K562 (cell line): ENCODE measurements at regions not wholly inside any gene's neighbourhood (a gene's known extent, or its start where the extent isn't known, plus 50 kb on each side); places are given as distances from the start of the nearest gene placed in this dataset.

ENCODE experiments used
- ATAC-seq: fragments of 200-7000 bp; cut with Tn5 transposase; 3 replicates; pipeline ENCODE4 v1.9.1; 2020; ENCODE audit warnings: moderate library complexity
- BruUV-seq: library from RNA; stranded (reverse); fragments of 400-500 nt; replicated peaks from 2 replicates; lab custom pipeline; 2021; lab: Mats Ljungman, UMichigan
- CTCF ChIA-PET: fragments of 300-600 bp; formaldehyde crosslinking; extraction: SDS; loops from one replicate; lab custom pipeline; 2021; ENCODE audit warnings: low intra/inter-chr PET ratio; lab: Yijun Ruan, JAX
- POLR2A ChIA-PET: fragments of 300-600, 350-650 bp; sonication (Branson Sonifier 250); formaldehyde crosslinking; extraction: SDS; loops from one replicate; lab custom pipeline; 2021; ENCODE audit warnings: antibody characterized with exemption, inconsistent platforms; lab: Yijun Ruan, JAX
- DNase-seq, 4 experiments: peaks; one replicate each; pipeline versions ENCODE4 v3.0.0 to v3.0.0-alpha.2; 2011 to 2018; ENCODE audit warnings: low spot score in 3 of 4, mixed read lengths in 3 of 4; ENCODE audit errors: extremely low read depth in 1 of 4
- FAIRE-seq: peaks from 2 replicates; lab custom pipeline; 2011; peaks lifted over from hg19 to GRCh38; lab: Jason Lieb, UNC
- H2AFZ ChIP-seq: 2 replicates; pipeline ENCODE4 v1.6.0; 2011; ENCODE audit warnings: low read depth, low read length, control low read depth, inconsistent platforms
- H3K27ac ChIP-seq: fragments of 200-600 bp; 3 replicates; pipeline ENCODE4 v1.8.0; 2011; ENCODE audit warnings: low read depth, mild to moderate bottlenecking, control low read depth, inconsistent platforms, low read length, moderate library complexity, mixed read lengths; ENCODE audit errors: extremely low read depth
- H3K27me3 ChIP-seq, 2 experiments: fragments of 300-600 bp in 1 of 2; 2 replicates in 1 of 2; 3 replicates in 1 of 2; pipeline versions ENCODE4 v1.6.0 to v1.8.0; 2011; ENCODE audit warnings: inconsistent platforms in 2 of 2, low read length in 2 of 2, mild to moderate bottlenecking in 1 of 2, mixed read lengths in 1 of 2, moderate library complexity in 1 of 2; ENCODE audit not compliant: control insufficient read depth in 2 of 2, insufficient read depth in 2 of 2
- H3K36me3 ChIP-seq: fragments of 300-600 bp; 3 replicates; pipeline ENCODE4 v1.8.0; 2011; ENCODE audit warnings: mild to moderate bottlenecking, low read length, inconsistent platforms; ENCODE audit not compliant: control insufficient read depth, insufficient read depth
- H3K4me1 ChIP-seq, 2 experiments: fragments of 200-600 bp in 1 of 2; replicated peaks in 1 of 2; 2 replicates in 1 of 2; 3 replicates in 1 of 2; pipeline versions ENCODE4 v1.5.1 to v1.8.0; 2011; ENCODE audit warnings: inconsistent platforms in 2 of 2, low read length in 2 of 2, mild to moderate bottlenecking in 1 of 2, mixed read lengths in 1 of 2, moderate library complexity in 1 of 2; ENCODE audit not compliant: control insufficient read depth in 2 of 2, insufficient read depth in 2 of 2
- H3K4me2 ChIP-seq: 2 replicates; pipeline ENCODE4 v1.6.1; 2011; ENCODE audit warnings: low read length, control low read depth, inconsistent platforms, mixed read lengths; ENCODE audit not compliant: insufficient read depth
- H3K4me3 ChIP-seq: fragments of 200-600 bp; sonication (generic), shearing (Covaris generic); 2 replicates; pipeline ENCODE4 v1.5.1; 2016; ENCODE audit warnings: control low read depth, inconsistent platforms
- H3K79me2 ChIP-seq: fragments of 200-600 bp; 3 replicates; pipeline ENCODE4 v1.8.0; 2011; ENCODE audit warnings: low read length, inconsistent platforms; ENCODE audit not compliant: control insufficient read depth, insufficient read depth
- H3K9ac ChIP-seq, 2 experiments: 2 replicates each; pipeline versions ENCODE4 v1.6.0 to v1.6.1; 2011; ENCODE audit warnings: low read depth in 2 of 2, low read length in 2 of 2, control low read depth in 1 of 2, inconsistent platforms in 1 of 2, mild to moderate bottlenecking in 1 of 2, mixed read lengths in 1 of 2; ENCODE audit not compliant: insufficient read depth in 1 of 2
- H3K9me1 ChIP-seq: one replicate; pipeline ENCODE4 v1.6.0; 2011; ENCODE audit warnings: inconsistent platforms, mild to moderate bottlenecking, low read length, moderate library complexity; ENCODE audit not compliant: control insufficient read depth, insufficient read depth
- H3K9me3 ChIP-seq: replicated peaks from 2 replicates; pipeline ENCODE4 v1.5.1; 2011; ENCODE audit warnings: low read depth, low read length, inconsistent platforms; ENCODE audit not compliant: control insufficient read depth, insufficient read depth
- H4K20me1 ChIP-seq: replicated peaks from 2 replicates; pipeline ENCODE4 v1.6.1; 2011; ENCODE audit warnings: low read length, inconsistent platforms, mixed read lengths; ENCODE audit not compliant: control insufficient read depth, insufficient read depth
- C11orf30 ChIP-seq: fragments of 450-650 bp; IDR thresholded peaks from 2 replicates; pipeline ENCODE4 v1.6.1; 2016; ENCODE audit warnings: low read depth, mild to moderate bottlenecking
- ETS2 ChIP-seq: IDR thresholded peaks from 2 replicates; pipeline ENCODE4 v1.6.1; 2016; ENCODE audit warnings: borderline replicate concordance, missing genetic modification characterization, mild to moderate bottlenecking, moderate library complexity, missing compliant biosample characterization; ENCODE audit not compliant: poor library complexity, severe bottlenecking
- HIVEP1 ChIP-seq: fragments of 250-450 bp; sonication (Bioruptor Pico); IDR thresholded peaks from 2 replicates; pipeline ENCODE4 v1.4.0; 2020; ENCODE audit warnings: mild to moderate bottlenecking
- NRF1 ChIP-seq, 2 experiments: fragments of 450-650 bp; IDR thresholded peaks in 1 of 2; conservative IDR thresholded peaks in 1 of 2; 2 replicates each; pipeline ENCODE4 v1.6.1; 2014; ENCODE audit warnings: mild to moderate bottlenecking in 2 of 2
- SREBF2 ChIP-seq: sonication (generic); formaldehyde crosslinking; IDR thresholded peaks from 2 replicates; pipeline ENCODE4 v1.4.0; 2020; ENCODE audit warnings: mild to moderate bottlenecking, missing genetic modification reagents
- ZKSCAN8 ChIP-seq: fragments of 200-800 bp; sonication (Bioruptor generic); IDR thresholded peaks from 2 replicates; pipeline ENCODE4 v1.6.1; 2016; ENCODE audit warnings: missing genetic modification characterization, missing compliant biosample characterization
- ZNF175 ChIP-seq: fragments of 200-800 bp; sonication (Bioruptor generic); IDR thresholded peaks from 2 replicates; pipeline ENCODE4 v1.6.1; 2016; ENCODE audit warnings: low read depth, mild to moderate bottlenecking, missing genetic modification characterization, missing compliant biosample characterization
- ZNF384 ChIP-seq: IDR thresholded peaks from 2 replicates; pipeline ENCODE4 v1.6.1; 2012; ENCODE audit warnings: low read depth, low read length, improper control_type of control experiment
- ZNF695 ChIP-seq: fragments of 450-650 bp; formaldehyde crosslinking; IDR thresholded peaks from 2 replicates; pipeline ENCODE4 v1.4.0; 2020; ENCODE audit warnings: mild to moderate bottlenecking, moderate library complexity
- WGBS: fragments of 100-300 bp; shearing (Covaris generic); methylation state at CpG from one replicate; pipeline ENCODE4 v1.1.6; 2016; ENCODE audit warnings: low coverage, mixed read lengths; ENCODE audit not compliant: insufficient coverage; ENCODE audit errors: missing lambda C conversion rate; 5-methylcytosine and 5-hydroxymethylcytosine counted together
- in situ Hi-C: fragments of 300-500 bp; cut with MboI; formaldehyde crosslinking; loops from 4 replicates; pipeline ENCODE4 v1.15.0; 2018; ENCODE audit warnings: inconsistent platforms, mixed read lengths
- intact Hi-C: fragments of 100-400 bp; cut with micrococcal nuclease; formaldehyde crosslinking; loops from 2 replicates; pipeline ENCODE4 v1.14.2; 2022
- TF ChIP-seq, protein P1 (sequence below): sonication (generic); formaldehyde crosslinking; IDR thresholded peaks from 2 replicates; pipeline ENCODE4 v1.8.0; 2022; ENCODE audit warnings: missing genetic modification reagents, mild to moderate bottlenecking, borderline replicate concordance
- TF ChIP-seq, protein P2 (sequence below): fragments of 450-650 bp; IDR thresholded peaks from 2 replicates; pipeline ENCODE4 v1.7.1; 2018; ENCODE audit warnings: mild to moderate bottlenecking, low read depth; ENCODE audit not compliant: partially characterized antibody
- TF ChIP-seq, protein P3 (sequence below): fragments of 250-450 bp; sonication (Bioruptor Pico); IDR thresholded peaks from 2 replicates; pipeline ENCODE4 v1.8.0; 2021; ENCODE audit warnings: moderate library complexity, mild to moderate bottlenecking, inconsistent platforms
- TF ChIP-seq, protein P4 (sequence below): fragments of 250-450 bp; sonication (Bioruptor Pico); IDR thresholded peaks from 2 replicates; pipeline ENCODE4 v1.5.0; 2021
- TF ChIP-seq, protein P5 (sequence below): sonication (generic); formaldehyde crosslinking; IDR thresholded peaks from 2 replicates; pipeline ENCODE4 v1.5.0; 2020; ENCODE audit warnings: missing genetic modification reagents

DNA sequence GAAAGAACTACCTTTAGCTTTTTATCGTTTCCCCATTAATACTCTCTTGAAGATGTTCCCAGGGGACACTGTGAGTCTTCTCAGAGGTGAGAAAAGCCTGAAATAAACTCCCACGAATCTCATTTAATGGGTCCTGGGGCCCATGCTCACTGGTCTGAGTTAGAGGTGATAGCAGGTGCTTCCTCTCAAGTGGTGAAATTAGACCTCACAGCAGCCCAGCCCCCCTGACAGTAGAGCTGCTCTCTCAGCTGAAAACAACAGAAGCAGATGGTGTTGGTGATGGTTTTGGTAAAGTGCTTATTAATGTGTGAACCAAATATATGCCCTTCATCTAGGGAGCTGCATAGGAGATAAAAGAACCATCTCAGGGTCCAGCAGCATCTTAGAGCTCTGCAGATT lies 76.8 kb upstream of the VPREB1 start:
- peaks cover 5% of the 10 kb centered on the region for H3K9me1 ChIP-seq
- no peak overlapping the region for H3K9ac ChIP-seq
- no peaks in the 10 kb centered on the region for H3K79me2 ChIP-seq
- H3K36me3 ChIP-seq: no peaks in the 10 kb centered on the region
- H3K27ac ChIP-seq: no peak overlapping the region
- intact Hi-C loops (loop anchor here (2.0 kb wide), 2 partner anchors 19 to 67 kb away; no protein-coding TSS in a partner anchor), in situ Hi-C loops (no loop called here)
- 0% methylated on average over 2 of the region's 2 CpGs for WGBS
- H3K9me3 ChIP-seq: no peaks in the 10 kb centered on the region
- FAIRE-seq (no peak), ATAC-seq (no peak), DNase-seq (peak in 1 of 4 experiments; percentile 15)
- no peak overlapping the region; the same call in 1 of the 2 replicates for H3K4me3 ChIP-seq
- BruUV-seq: no TSS peak
- peaks cover 0 to 3% of the 10 kb centered on the region in 2 experiments; a peak in 1 of 5 replicates for H3K4me1 ChIP-seq
- H2AFZ ChIP-seq: peak overlapping the region; percentile 81
- peaks cover 0 to 21% of the 10 kb centered on the region in 2 experiments; a peak in 2 of 5 replicates for H3K27me3 ChIP-seq
- POLR2A ChIA-PET: interaction anchor here (0.6 to 11.6 kb wide), 9 partner anchors 10 to 130 kb away, joined by 3 to 193 read pairs (median 5); no protein-coding TSS in a partner anchor
- CTCF ChIA-PET: interaction anchor here (0.6 to 1.1 kb wide), 3 partner anchors 11 to 277 kb away, joined by 3 to 5 read pairs (median 3); no protein-coding TSS in a partner anchor
- peak overlapping the region; percentile 65 for H3K4me2 ChIP-seq
- H4K20me1 ChIP-seq: no peaks in the 10 kb centered on the region
- TF ChIP-seq, protein P1, sequence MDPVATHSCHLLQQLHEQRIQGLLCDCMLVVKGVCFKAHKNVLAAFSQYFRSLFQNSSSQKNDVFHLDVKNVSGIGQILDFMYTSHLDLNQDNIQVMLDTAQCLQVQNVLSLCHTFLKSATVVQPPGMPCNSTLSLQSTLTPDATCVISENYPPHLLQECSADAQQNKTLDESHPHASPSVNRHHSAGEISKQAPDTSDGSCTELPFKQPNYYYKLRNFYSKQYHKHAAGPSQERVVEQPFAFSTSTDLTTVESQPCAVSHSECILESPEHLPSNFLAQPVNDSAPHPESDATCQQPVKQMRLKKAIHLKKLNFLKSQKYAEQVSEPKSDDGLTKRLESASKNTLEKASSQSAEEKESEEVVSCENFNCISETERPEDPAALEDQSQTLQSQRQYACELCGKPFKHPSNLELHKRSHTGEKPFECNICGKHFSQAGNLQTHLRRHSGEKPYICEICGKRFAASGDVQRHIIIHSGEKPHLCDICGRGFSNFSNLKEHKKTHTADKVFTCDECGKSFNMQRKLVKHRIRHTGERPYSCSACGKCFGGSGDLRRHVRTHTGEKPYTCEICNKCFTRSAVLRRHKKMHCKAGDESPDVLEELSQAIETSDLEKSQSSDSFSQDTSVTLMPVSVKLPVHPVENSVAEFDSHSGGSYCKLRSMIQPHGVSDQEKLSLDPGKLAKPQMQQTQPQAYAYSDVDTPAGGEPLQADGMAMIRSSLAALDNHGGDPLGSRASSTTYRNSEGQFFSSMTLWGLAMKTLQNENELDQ (CRISPR knock-in tag): 0 out of 2 replicates have a peak, but pooled peaks have one; percentile 25
- TF ChIP-seq, protein P2, sequence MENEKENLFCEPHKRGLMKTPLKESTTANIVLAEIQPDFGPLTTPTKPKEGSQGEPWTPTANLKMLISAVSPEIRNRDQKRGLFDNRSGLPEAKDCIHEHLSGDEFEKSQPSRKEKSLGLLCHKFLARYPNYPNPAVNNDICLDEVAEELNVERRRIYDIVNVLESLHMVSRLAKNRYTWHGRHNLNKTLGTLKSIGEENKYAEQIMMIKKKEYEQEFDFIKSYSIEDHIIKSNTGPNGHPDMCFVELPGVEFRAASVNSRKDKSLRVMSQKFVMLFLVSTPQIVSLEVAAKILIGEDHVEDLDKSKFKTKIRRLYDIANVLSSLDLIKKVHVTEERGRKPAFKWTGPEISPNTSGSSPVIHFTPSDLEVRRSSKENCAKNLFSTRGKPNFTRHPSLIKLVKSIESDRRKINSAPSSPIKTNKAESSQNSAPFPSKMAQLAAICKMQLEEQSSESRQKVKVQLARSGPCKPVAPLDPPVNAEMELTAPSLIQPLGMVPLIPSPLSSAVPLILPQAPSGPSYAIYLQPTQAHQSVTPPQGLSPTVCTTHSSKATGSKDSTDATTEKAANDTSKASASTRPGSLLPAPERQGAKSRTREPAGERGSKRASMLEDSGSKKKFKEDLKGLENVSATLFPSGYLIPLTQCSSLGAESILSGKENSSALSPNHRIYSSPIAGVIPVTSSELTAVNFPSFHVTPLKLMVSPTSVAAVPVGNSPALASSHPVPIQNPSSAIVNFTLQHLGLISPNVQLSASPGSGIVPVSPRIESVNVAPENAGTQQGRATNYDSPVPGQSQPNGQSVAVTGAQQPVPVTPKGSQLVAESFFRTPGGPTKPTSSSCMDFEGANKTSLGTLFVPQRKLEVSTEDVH: no peak
- TF ChIP-seq HIVEP1 (CRISPR knock-in tag): 0 out of 2 replicates have a peak, but pooled peaks have one; percentile 7
- TF ChIP-seq, protein P3, sequence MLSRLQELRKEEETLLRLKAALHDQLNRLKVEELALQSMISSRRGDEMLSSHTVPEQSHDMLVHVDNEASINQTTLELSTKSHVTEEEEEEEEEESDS (CRISPR knock-in tag): no peak
- TF ChIP-seq, protein P4, sequence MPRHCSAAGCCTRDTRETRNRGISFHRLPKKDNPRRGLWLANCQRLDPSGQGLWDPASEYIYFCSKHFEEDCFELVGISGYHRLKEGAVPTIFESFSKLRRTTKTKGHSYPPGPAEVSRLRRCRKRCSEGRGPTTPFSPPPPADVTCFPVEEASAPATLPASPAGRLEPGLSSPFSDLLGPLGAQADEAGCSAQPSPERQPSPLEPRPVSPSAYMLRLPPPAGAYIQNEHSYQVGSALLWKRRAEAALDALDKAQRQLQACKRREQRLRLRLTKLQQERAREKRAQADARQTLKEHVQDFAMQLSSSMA (CRISPR knock-in tag): no peak
- TF ChIP-seq ZNF175 (CRISPR knock-in tag): no peak
- TF ChIP-seq ZKSCAN8 (CRISPR knock-in tag): no peak
- no peak for TF ChIP-seq C11orf30
- TF ChIP-seq ZNF695: no peak
- TF ChIP-seq NRF1 (conservative IDR thresholded peaks at IDR 0.05 in 1 of 2, IDR thresholded peaks at IDR 0.05 in 1 of 2): no peak
- TF ChIP-seq ETS2 (tag): no peak
- TF ChIP-seq, protein P5, sequence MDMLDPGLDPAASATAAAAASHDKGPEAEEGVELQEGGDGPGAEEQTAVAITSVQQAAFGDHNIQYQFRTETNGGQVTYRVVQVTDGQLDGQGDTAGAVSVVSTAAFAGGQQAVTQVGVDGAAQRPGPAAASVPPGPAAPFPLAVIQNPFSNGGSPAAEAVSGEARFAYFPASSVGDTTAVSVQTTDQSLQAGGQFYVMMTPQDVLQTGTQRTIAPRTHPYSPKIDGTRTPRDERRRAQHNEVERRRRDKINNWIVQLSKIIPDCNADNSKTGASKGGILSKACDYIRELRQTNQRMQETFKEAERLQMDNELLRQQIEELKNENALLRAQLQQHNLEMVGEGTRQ (CRISPR knock-in tag): 0 out of 2 replicates have a peak, but pooled peaks have one; percentile 1
- no peak for TF ChIP-seq SREBF2
- no peak for TF ChIP-seq ZNF384
